ENCODE measurements at regions not wholly inside any gene's neighbourhood (a gene's known extent, or its start where the extent isn't known, plus 50 kb on each side); places are given as distances from the start of the nearest gene placed in this dataset.

GRCh38 chr13:48161530-48162179 is 66.8 kb upstream of the MED4 start (continued):
- peak; percentile 50; the same call in 1 of the 2 replicates for TF ChIP-seq SMARCE1 (IDR thresholded peaks at IDR 0.05)
- TF ChIP-seq USF2 (CRISPR knock-in tag; IDR thresholded peaks at IDR 0.05): no peak
- TF ChIP-seq SIN3B (IDR thresholded peaks at IDR 0.05; ENCODE audit: low read depth): no peak
- no peak for TF ChIP-seq ZNF584 (CRISPR knock-in tag; IDR thresholded peaks at IDR 0.05; ENCODE audit: low read depth)
- TF ChIP-seq FIP1L1 (IDR thresholded peaks at IDR 0.05; ENCODE audit: low read depth, low read length, poor library complexity, severe bottlenecking): no peak
- no peak for TF ChIP-seq ZNF77 (CRISPR knock-in tag; IDR thresholded peaks at IDR 0.05)
- TF ChIP-seq SP2 (IDR thresholded peaks at IDR 0.05; ENCODE audit: extremely low read depth, low read depth, low read length, poor library complexity, severe bottlenecking): no peak
- no peak for TF ChIP-seq REST (IDR thresholded peaks at IDR 0.05; ENCODE audit: borderline replicate concordance)
- no peak for TF ChIP-seq REST (CRISPR knock-in tag; IDR thresholded peaks at IDR 0.05; ENCODE audit: low read depth)
- TF ChIP-seq PREB (CRISPR knock-in tag; IDR thresholded peaks at IDR 0.05): no peak
- no peak for TF ChIP-seq MCM3 (IDR thresholded peaks at IDR 0.05)
